C4-2B (cell line): ENCODE measurements at regions not wholly inside any gene's neighbourhood (a gene's known extent, or its start where the extent isn't known, plus 50 kb on each side); places are given as distances from the start of the nearest gene placed in this dataset.

ENCODE experiments used
- ZFX ChIP-seq: fragments of 450-650 bp; IDR thresholded peaks from 2 replicates; pipeline ENCODE4 v1.6.1; 2017
- TF ChIP-seq, protein P1 (sequence below): fragments of 450-650 bp; conservative IDR thresholded peaks from 2 replicates; pipeline ENCODE4 v1.5.1; 2017; ENCODE audit warnings: mild to moderate bottlenecking

DNA sequence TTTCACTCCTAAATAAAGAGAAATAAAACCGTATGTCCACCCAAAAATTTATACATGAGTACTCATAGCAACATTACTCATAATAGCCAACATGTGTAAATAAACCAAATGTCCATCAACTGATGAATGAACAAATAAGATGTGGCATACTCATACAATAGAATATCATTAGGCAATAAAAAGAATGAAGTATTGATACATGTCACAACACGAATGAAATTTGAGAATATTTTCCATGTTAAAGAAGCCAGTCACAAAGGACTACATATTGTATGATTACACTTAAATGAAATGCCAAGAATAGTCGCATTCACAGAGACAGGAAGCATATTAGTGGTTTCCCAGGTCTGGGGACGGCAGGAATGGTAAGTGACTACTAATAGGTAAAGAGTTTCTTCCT, 869.2 kb downstream of the IGSF11 start:
- TF ChIP-seq, protein P1, sequence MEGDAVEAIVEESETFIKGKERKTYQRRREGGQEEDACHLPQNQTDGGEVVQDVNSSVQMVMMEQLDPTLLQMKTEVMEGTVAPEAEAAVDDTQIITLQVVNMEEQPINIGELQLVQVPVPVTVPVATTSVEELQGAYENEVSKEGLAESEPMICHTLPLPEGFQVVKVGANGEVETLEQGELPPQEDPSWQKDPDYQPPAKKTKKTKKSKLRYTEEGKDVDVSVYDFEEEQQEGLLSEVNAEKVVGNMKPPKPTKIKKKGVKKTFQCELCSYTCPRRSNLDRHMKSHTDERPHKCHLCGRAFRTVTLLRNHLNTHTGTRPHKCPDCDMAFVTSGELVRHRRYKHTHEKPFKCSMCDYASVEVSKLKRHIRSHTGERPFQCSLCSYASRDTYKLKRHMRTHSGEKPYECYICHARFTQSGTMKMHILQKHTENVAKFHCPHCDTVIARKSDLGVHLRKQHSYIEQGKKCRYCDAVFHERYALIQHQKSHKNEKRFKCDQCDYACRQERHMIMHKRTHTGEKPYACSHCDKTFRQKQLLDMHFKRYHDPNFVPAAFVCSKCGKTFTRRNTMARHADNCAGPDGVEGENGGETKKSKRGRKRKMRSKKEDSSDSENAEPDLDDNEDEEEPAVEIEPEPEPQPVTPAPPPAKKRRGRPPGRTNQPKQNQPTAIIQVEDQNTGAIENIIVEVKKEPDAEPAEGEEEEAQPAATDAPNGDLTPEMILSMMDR: no peak
- no peak for TF ChIP-seq ZFX
